GM21786 (cell line): ENCODE measurements at regions not wholly inside any gene's neighbourhood (a gene's known extent, or its start where the extent isn't known, plus 50 kb on each side); places are given as distances from the start of the nearest gene placed in this dataset.
A peak's percentile ranks its signal among the peaks of the same experiment; 100 is the strongest.
"Not testable (repeated sequence)": the region's sequence is repeated elsewhere in the genome, so short reads cannot be mapped to it uniquely, and the experiment has no call there.

Experiments used
- ATAC-seq: cut with Tn5 transposase; IDR thresholded peaks from one replicate; pipeline ENCODE4 v1.9.1; 2021; ENCODE audit not compliant: unreplicated experiment

DNA sequence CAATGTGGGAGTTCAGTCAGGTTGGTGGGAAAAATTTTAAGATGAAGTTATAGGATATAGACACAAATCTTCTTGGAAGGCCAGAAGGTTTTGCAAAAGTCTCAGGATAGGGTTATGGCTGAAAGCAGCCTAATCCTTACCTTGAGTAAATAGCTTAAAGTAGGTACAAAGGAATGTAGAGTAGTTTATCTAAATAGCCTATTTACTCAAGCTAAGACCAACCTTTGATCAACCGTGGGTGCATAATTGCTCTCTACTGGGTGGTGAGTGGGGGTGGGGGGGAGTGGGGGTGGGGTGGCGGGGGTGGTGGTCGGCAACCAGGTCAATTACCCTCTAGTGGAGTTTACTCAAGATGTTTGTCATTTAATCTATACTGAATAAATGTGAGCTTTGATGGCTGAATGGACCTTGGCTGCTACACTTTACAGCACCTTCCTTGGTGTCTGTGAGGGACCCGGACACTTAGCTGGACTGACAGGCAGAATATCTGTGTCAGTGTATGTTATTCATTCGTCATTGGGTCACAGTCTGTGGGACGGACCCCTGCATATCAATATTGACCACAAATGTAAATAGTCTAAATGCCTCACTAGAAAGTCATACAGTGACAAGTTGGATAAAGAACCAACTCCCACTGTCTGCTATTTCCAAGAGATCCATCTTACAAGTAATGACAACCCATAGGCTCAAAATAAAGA lies 545.7 kb upstream of the PABPC4L start:
- no peak for ATAC-seq

DNA sequence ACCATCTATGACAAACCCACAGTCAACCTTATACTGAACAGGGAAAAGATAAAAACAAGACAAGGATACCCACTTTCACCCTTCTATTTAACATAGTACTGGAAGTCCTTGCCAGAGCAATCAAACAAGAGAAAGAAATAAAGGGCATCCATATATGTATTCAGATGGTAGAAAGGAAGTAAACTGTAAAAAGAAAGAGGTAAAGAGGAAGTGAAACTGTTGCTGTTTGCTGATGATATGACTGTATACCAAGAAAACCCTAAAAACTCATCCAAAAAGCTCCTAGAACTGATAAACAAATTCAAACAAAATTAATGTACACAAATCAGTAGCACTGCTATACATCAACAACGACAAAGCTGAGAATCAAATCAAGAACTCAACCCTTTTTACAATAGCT lies 538.7 kb upstream of the PABPC4L start:
- peak; percentile 92 for ATAC-seq

DNA sequence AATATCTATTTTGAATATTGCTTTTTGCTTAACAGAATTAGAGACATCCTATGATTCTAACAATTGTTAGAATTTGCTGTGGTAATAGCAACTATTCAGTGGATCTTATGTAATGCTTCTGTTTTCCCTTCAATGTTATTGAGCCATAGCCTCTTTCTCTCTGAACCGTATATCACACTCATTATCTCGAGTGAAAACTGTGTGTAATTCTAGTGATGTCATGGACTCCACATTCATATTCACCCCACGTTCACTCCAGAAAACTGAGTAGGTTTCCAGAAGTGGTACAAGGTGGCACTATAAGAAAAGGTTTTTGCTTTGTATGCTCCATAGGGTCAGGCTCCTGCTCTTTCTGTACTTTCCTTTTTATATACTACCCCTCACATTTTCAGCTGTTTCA lies 534.3 kb upstream of the PABPC4L start:
- no peak for ATAC-seq

- ATAC-seq, result no peak
Measured at GRCh38 chr4:134727696-134728095, 526.1 kb upstream of the PABPC4L start.

GRCh38 chr4:134722306-134722705 lies 520.7 kb upstream of the PABPC4L start:
- no peak for ATAC-seq

DNA sequence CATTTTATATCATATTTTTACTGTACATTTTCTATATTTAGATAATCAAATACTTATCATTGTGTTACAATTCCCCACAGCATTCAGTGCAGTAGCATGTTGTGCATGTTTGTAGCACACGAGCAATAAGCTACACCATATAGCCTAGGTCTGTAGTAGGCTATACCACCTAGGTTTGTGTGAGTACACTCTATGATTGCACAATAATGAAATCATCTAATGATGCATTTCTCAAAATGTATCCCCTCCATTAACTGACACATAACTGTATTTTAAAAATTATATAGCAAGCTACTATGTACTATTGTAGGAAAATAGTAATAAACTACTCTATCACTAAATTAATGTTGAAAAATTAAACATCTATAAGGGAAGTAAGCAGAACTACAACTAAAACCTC lies 518.4 kb upstream of the PABPC4L start:
- ATAC-seq, result no peak

- no peak for ATAC-seq
Measured at GRCh38 chr4:134708616-134709015, 507.0 kb upstream of the PABPC4L start.

DNA sequence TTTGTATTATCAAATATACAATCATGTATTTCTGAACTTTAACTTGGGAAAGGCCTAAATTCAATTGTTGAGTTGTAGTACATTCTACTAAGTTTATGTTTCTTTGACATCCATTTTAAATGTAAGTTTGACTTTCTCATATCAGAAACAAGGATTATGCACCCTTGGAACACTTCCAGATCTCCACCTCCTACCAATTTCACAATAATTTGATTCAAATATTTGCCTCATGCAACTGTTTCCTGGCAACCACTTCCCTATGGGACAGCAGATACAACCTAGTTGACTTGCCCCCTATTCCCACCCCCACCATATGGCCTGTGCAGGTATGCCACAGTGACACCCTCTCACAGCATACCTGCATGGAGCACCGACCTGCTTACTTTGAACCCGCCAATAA lies 506.4 kb upstream of the PABPC4L start:
- ATAC-seq, result no peak

DNA sequence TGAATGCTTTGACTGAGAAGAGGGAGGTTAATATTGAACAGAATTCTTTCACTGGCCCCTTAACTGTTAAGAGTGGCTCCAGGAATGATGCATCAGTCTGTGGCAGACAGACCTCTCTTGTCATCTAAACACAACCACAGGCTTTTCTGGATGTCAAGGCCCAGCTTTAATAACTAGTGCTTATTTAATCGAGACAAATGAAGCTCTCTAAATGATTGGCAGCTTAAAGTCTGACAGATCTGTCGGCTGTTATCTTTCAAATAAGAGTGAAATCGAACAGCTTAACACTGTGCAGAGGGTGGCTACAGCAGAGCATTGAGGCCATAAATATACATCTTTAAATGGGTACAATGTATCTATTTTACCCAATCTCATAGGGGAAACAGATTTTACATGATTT lies 500.8 kb upstream of the PABPC4L start:
- ATAC-seq, result no peak

GRCh38 chr4:134700251-134700650 lies 498.7 kb upstream of the PABPC4L start:
- no peak for ATAC-seq

DNA sequence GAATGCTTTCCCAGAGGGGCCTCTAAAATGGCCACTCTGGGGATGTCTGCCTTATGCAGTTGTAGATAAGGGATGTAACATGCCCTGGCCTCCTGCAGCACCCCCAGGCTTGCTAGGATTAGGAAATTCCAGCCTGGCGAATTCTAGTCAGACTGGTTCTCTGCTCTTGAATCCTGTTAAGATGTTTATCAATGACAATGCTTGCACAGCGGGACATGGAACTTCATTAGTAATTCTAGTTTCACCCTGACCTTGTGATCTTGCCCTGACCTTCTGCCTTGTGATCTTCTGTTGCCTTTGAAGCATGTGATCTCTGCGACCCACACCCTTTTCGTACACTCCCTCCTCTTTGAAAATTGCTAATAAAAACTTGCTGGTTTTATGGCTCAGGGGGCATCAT lies 497.2 kb upstream of the PABPC4L start:
- not testable (repeated sequence) for ATAC-seq

- no peak for ATAC-seq
Measured at GRCh38 chr4:134695433-134695832, 493.8 kb upstream of the PABPC4L start.

GRCh38 chr4:134691915-134692314 lies 490.3 kb upstream of the PABPC4L start:
- ATAC-seq, result no peak

GRCh38 chr4:134687646-134688628 lies 486.3 kb upstream of the PABPC4L start:
- ATAC-seq, result no peak

DNA sequence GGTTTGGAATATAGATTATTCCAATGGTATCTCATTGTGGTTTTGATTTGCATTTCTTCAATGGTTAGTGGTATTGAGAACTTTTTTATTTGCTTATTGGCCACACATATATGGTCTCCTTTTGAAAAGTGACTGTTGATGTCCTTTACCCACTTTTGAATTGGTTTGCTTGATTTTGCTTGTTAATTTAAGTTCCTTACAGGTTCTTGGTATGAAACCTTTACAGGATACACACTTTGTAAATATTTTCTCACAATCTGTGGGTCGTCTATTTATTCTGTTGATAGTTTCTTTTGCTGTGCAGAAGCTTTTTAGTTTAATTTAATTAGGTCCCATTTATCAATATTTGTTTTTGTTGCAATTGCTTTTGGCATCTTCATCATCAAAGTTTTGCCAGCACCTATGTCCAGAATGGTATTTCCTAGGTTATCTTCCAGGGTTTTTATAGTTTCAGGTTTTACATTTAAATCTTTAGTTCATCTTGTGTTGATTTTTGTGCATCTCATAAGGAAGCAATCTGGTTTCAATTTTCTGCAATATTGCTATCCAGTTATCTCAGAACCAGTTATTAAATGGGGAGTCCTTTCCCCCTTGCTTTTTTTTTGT lies 475.7 kb upstream of the PABPC4L start:
- no peak for ATAC-seq

DNA sequence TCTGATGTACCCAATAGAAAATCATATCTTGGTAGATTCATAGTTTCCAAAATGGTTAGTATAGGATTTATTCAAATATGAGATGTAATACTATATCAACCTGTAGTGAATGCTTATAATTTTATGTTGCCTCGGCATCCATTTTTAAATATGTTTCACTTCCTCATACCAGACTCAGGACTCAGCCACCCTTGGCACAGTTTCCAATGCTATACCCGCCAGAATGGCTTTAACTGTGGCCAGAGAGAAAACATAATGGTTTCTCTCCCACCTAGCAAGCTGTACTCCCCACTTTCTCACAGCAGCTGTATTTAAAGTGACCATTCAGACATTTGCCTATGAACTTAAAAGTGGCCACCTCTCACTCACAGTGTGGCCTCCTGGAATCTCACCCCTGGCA lies 466.6 kb upstream of the PABPC4L start:
- peak; percentile 78 for ATAC-seq

- no peak for ATAC-seq
Measured at GRCh38 chr4:134666640-134667039, 465.1 kb upstream of the PABPC4L start.

- no peak for ATAC-seq
Measured at GRCh38 chr4:134665429-134665828, 463.8 kb upstream of the PABPC4L start.

DNA sequence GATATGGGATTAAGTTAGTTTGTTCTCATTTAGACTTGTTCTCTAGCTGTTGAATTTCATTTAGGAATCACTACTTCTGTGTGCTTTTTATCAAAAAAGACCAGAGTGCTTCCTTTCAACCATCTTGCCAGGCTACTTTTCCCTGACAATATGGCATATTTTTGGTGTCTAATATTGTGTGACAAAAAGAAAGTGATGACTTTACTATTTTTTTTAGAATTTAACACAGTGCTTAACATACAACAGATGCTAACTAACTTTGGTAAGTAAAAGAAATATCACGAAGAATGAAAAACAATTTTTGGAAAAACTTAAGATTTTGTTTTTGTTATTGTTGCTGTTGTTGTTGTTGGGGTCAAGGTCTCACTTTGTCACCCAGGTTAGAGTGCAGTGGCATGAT lies 462.2 kb upstream of the PABPC4L start:
- ATAC-seq, result no peak

DNA sequence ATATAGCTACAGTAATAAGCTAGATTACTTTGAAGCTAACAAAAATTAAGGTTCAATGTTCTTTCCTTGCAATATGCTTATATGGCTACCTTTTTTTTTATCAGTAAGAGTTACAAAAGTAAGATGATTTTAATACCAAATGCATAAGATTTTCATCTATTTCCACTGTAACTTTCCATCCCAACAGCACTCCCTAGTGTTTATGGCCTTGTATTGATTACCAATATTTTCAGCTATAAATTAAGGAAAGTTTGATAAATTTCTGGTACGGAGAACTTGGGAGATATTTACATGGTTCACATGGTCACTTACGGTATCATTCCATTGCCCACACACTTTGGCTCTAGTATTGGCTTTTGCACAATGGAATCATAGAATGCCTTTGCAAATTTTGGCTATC lies 448.9 kb upstream of the PABPC4L start:
- no peak for ATAC-seq

DNA sequence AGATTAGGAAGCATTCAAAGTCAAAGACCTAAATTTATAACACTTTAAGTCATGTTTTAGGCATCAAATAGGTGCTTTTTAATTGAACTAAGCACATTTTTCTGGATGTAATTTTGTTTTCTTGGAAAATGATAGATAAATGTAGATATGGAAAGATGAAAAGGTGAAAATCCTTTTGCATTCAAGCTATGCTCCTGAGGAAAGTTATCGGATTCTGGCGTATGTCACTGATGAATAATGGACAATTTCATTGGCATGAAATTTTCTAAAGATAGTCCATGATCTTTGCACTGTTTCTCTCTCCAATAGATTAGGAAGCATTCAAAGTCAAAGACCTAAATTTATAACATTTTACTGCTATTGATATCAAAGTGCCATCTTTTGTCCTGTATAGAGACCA lies 444.2 kb upstream of the PABPC4L start:
- no peak for ATAC-seq
